DOHH2 (cell line): ENCODE measurements at regions not wholly inside any gene's neighbourhood (a gene's known extent, or its start where the extent isn't known, plus 50 kb on each side); places are given as distances from the start of the nearest gene placed in this dataset.

Experiments used
- H3F3A ChIP-seq: fragments of 200-600 bp; sonication (generic), shearing (Covaris generic); 2 replicates; pipeline ENCODE4 v1.6.0; 2016; ENCODE audit warnings: antibody characterized with exemption, mild to moderate bottlenecking; ENCODE audit not compliant: control insufficient read depth, insufficient read depth
- H3K27ac ChIP-seq: fragments of 200-600 bp; sonication (generic); 2 replicates; pipeline ENCODE4 v1.5.1; 2014; ENCODE audit warnings: low read depth, mild to moderate bottlenecking, low read length, moderate library complexity
- H3K27me3 ChIP-seq: fragments of 200-600 bp; sonication (generic); 2 replicates; pipeline ENCODE4 v1.6.1; 2014; ENCODE audit warnings: mild to moderate bottlenecking, low read length, mixed read lengths; ENCODE audit not compliant: control insufficient read depth
- H3K36me3 ChIP-seq: fragments of 200-600 bp; sonication (generic); 2 replicates; pipeline ENCODE4 v1.6.1; 2014; ENCODE audit warnings: mild to moderate bottlenecking, low read length, moderate library complexity, mixed read lengths; ENCODE audit not compliant: control insufficient read depth
- H3K4me1 ChIP-seq: fragments of 200-600 bp; sonication (generic); 2 replicates; pipeline ENCODE4 v1.6.1; 2014; ENCODE audit warnings: mild to moderate bottlenecking, low read length, mixed read lengths; ENCODE audit not compliant: control insufficient read depth
- H3K4me2 ChIP-seq: fragments of 200-600 bp; sonication (generic); 2 replicates; pipeline ENCODE4 v1.6.0; 2014; ENCODE audit warnings: mild to moderate bottlenecking, low read length, moderate library complexity
- H3K4me3 ChIP-seq: fragments of 200-600 bp; sonication (generic); 2 replicates; pipeline ENCODE4 v1.5.1; 2014; ENCODE audit warnings: mild to moderate bottlenecking, low read length, mixed read lengths
- H3K79me2 ChIP-seq: fragments of 200-600 bp; sonication (generic); 2 replicates; pipeline ENCODE4 v1.6.1; 2014; ENCODE audit warnings: mild to moderate bottlenecking, low read length, mixed read lengths; ENCODE audit not compliant: control insufficient read depth
- H3K9me2 ChIP-seq: fragments of 200-600 bp; sonication (generic); replicated peaks from 2 replicates; pipeline ENCODE4 v1.6.1; 2014; ENCODE audit warnings: mild to moderate bottlenecking, low read length, mixed read lengths; ENCODE audit not compliant: control insufficient read depth
- H3K9me3 ChIP-seq: fragments of 200-600 bp; sonication (generic); 2 replicates; pipeline ENCODE4 v1.6.1; 2014; ENCODE audit warnings: antibody characterized with exemption, low read length, mixed read lengths; ENCODE audit not compliant: control insufficient read depth, insufficient read depth
- H4K20me1 ChIP-seq: fragments of 200-600 bp; sonication (generic); 2 replicates; pipeline ENCODE4 v1.6.0; 2014; ENCODE audit warnings: low read depth, mild to moderate bottlenecking, antibody characterized with exemption, low read length, moderate library complexity; ENCODE audit not compliant: control insufficient read depth, insufficient read depth
- CTCF ChIP-seq: fragments of 200-600 bp; sonication (generic); IDR thresholded peaks from one replicate; pipeline ENCODE4 v1.5.1; 2014; ENCODE audit warnings: antibody characterized with exemption, mild to moderate bottlenecking, low read depth, low read length; ENCODE audit not compliant: poor library complexity, severe bottlenecking
- EZH2phosphoT487 ChIP-seq: fragments of 200-600 bp; sonication (generic); IDR thresholded peaks from 2 replicates; pipeline ENCODE4 v1.6.1; 2017; ENCODE audit warnings: borderline replicate concordance, mild to moderate bottlenecking, antibody characterized with exemption, low read length, moderate library complexity, mixed read lengths

GRCh38 chr12:127888943-127889719, 377.8 kb upstream of the TMEM132C start:
- H3K9me3 ChIP-seq = no peaks in the 10 kb centered on the region
- H3K9me2 ChIP-seq = no peaks in the 10 kb centered on the region
- no peaks in the 10 kb centered on the region for H3K4me1 ChIP-seq
- TF ChIP-seq EZH2phosphoT487 (no peak), CTCF (no peak)
- H3K36me3 ChIP-seq = no peaks in the 10 kb centered on the region
- no peak overlapping the region for H3K4me3 ChIP-seq
- no peak overlapping the region for H3K4me2 ChIP-seq
- no peaks in the 10 kb centered on the region for H3F3A ChIP-seq
- no peaks in the 10 kb centered on the region for H3K27me3 ChIP-seq
- no peaks in the 10 kb centered on the region for H3K79me2 ChIP-seq
- no peak overlapping the region for H3K27ac ChIP-seq
- no peaks in the 10 kb centered on the region for H4K20me1 ChIP-seq

GRCh38 chr12:127893895-127894609, 372.9 kb upstream of the TMEM132C start:
- no peaks in the 10 kb centered on the region for H3K9me3 ChIP-seq
- TF ChIP-seq EZH2phosphoT487 (no peak), CTCF (peak; percentile 51)
- H3K27me3 ChIP-seq = no peaks in the 10 kb centered on the region

GRCh38 chr12:127896661-127897060, 370.3 kb upstream of the TMEM132C start:
- H3K9me3 ChIP-seq = no peaks in the 10 kb centered on the region
- no peak for TF ChIP-seq CTCF
- TF ChIP-seq EZH2phosphoT487 = no peak
- no peaks in the 10 kb centered on the region for H3K79me2 ChIP-seq
- H3K4me2 ChIP-seq = no peak overlapping the region
- no peak overlapping the region for H3K4me3 ChIP-seq
- no peaks in the 10 kb centered on the region for H4K20me1 ChIP-seq
- H3K4me1 ChIP-seq = no peaks in the 10 kb centered on the region
- H3K36me3 ChIP-seq = no peaks in the 10 kb centered on the region
- H3F3A ChIP-seq = no peaks in the 10 kb centered on the region
- H3K27ac ChIP-seq = no peak overlapping the region
- H3K9me2 ChIP-seq = no peaks in the 10 kb centered on the region
- no peaks in the 10 kb centered on the region for H3K27me3 ChIP-seq

More at GRCh38 chr12:127893895-127894609, 372.9 kb upstream of the TMEM132C start:
- H3K4me2 ChIP-seq = no peak overlapping the region
- H3K4me1 ChIP-seq = no peaks in the 10 kb centered on the region
- H3K4me3 ChIP-seq = no peak overlapping the region
- H3K9me2 ChIP-seq = no peaks in the 10 kb centered on the region
- H3F3A ChIP-seq = no peaks in the 10 kb centered on the region
- H3K36me3 ChIP-seq = no peaks in the 10 kb centered on the region
- no peaks in the 10 kb centered on the region for H4K20me1 ChIP-seq
- H3K27ac ChIP-seq = no peak overlapping the region
- no peaks in the 10 kb centered on the region for H3K79me2 ChIP-seq
